SIG-M5 treated with dmso at 0.1 percent for 504 hours (cell line): ENCODE measurements at regions not wholly inside any gene's neighbourhood (a gene's known extent, or its start where the extent isn't known, plus 50 kb on each side); places are given as distances from the start of the nearest gene placed in this dataset.

Experiments
- DNase-seq: peaks from one replicate; lab custom pipeline; 2025; ENCODE audit not compliant: unreplicated experiment; lab: John Stamatoyannopoulos, UW

DNA sequence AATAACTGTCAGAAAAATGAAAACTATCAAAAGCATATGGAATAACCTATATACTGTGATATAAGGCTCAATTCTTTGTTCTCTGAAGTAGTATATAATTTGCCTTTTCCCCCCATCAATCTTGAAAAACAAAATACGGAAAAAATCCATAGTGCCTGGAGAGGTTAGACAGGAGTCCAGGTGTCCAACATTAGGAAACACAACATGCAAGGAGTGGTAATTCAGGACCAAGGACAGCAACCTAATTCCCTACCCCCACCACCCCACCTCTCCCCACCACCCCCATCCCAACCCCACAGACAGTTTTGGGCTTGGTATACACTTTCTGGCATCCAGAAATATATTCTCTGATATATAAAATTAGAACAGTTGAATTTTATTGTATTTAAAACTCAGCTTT is 55.1 kb upstream of the SLC25A26 start:
- no peak for DNase-seq

DNA sequence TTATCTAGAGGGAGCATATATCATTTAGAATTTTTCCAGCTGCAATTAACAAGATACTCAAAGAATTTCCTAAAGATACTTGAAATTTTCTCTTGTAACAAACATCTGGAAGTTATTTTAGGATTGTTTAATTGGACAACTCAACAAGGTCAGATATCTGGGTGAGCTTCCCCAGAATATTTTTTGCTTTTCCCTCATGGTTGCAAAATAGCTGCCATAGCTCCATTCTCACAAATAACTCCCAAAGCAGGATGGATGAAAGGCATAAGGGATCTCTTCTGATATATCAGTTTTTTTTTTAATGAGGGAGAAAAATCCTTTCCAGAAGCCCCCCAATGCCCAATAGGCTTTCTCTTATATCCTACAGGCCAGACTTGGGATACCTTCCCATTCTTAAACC is 56.6 kb upstream of the SLC25A26 start:
- DNase-seq: no peak

DNA sequence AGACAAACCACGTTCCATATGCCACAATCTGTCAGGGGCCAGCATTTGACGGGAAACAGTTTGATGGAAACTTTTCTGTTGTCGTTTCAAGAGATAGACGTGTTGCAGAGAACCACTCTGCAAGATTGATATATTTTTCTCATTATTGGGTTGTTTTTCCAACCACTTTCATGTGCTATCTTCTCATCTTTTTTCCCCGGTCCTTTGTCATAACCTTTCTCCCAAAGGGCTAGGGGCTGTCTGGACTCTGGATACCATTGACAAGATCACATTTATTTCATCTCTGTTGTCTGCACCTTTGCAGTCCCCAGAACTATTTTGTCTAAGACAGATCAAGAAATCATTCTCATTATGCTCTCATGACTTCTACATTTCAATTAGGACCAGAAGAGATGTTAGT is 57.6 kb upstream of the SLC25A26 start:
- no peak for DNase-seq

DNA sequence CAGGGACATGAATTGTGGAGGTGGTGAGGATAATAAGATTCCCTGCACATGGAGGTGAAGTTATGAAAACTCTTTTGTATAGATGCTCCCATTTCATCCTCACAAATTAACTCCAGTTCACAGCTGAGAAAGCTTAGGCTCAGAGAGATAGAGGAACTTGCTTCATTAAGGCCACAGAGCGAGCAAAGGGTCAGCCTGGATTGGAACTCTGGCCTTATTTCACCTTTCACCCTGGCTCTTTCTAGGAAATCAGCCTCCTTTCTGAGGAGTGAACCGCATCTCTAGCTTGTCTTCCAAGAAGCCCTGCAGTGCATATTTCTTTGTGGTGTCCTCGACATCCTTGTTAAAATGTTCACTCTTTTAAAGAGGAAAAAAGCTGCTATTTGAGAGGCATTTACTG is 58.0 kb upstream of the SLC25A26 start:
- no peak for DNase-seq

DNA sequence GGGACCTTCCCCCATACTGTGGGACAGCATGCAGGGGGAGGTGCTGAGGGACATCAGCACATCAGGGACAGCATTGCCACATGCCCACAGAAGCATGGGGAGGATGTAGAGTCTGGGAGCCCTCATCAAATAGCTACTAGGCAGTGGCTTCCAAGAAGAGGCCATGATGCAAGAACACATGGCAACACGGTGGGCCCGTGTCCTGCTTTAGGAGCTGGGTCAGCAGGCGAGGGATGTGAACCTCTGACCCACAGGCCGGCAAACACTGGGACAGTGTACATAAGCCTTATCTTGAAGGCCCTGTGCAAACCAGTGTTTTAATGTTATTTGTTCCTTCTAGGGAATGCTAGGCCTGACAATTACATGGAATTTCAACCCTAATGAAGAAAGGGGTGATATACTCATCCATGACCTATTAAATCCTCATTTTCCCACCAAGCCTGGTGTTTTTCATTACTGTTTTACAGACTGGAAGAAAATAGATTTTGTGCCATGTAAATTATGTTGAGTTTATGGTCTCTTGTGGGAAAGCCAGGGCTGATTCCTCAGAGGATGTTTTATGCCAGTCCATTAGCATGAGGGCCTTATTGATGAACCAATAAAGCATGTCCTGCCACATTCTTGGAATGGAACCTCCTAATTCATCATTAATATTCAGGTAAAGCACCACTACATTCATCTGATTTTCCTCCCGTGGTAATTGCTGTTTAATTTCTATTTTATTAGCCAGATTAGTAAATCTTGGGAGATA is 61.7 kb upstream of the SLC25A26 start:
- DNase-seq: no peak

DNA sequence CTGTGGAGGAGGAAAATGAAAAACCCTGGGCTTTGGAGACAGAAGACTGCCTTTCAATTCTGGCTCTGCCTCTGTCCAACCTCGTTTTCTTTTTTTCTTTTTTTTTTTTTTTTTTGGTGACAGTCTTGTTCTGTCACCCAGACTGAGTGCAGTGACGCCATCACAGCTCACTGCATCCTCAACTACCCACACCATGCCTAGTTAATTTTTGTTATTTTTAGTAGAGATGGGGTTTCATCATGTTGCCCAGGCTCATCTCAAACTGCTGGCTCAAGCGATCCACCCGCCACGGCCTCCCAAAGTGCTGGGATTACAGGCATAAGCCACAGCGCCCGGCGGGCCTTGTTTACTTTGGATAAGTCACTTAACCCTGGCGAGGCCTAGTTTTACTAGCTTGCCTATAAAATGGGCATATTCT is 66.3 kb upstream of the SLC25A26 start:
- DNase-seq: no peak

DNA sequence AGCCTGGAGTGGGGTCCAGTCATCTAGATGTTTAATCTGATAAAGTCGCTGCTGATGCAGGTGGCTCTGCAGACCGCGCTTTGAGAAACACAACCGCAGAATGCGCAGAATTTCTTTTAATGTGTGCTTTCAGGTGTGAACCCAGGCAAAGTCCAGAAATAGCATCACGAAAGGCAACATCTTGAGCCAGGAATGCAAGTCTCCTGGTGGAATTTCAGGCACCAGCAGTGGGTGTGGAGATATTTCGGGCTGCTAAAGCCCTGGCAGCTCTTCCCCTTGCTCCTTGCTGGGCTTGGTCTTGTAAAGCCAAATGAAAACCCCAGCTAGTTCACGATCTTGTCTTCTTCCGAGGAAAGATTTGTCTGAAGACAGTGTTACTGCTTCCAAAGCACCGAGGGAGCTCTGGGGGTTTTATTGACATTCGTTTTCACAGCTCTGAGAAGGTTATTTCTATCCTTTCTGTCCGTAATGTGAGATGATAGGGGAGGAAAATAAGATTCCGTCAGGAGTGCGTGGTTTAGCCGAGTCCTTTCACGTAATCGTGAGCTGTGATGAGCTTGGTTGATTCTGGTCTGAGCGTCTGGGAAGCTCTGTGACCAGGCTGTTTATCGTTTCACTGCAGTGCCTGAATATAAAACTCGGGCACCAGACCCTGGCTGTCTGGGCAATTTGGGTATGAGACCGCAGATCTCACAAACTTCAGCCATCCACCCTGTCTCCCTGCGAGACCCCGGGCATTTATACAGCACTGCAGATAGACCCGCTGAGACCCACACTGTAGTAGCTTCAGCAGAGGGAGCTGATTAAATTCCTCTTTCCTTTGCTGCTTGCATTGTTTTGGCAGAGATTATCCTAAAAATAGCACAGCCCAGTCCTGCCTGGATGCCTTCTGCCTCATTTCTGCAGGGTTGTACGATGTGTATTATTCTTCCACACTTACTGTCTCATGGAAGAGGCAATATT is 67.0 kb upstream of the SLC25A26 start:
- DNase-seq: no peak

DNA sequence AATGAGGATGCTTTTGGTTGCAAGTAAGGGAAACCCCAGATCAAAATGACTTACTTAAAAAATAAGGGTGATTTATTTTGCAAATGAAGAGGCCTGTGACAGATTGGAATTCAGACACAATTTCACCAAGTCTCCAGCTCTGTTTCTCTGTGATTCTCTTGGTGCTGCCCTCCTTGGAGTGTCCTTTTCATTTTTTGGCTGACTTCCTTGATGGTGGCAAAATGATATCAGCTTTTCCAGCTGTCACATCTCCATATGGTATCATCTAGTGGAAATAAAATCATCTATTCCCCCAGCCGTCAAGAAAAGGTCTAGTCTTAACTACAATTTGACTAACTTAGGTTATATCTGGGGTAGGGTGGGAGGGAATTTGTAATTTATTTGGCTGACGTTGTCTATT is 68.5 kb upstream of the SLC25A26 start:
- DNase-seq: no peak

DNA sequence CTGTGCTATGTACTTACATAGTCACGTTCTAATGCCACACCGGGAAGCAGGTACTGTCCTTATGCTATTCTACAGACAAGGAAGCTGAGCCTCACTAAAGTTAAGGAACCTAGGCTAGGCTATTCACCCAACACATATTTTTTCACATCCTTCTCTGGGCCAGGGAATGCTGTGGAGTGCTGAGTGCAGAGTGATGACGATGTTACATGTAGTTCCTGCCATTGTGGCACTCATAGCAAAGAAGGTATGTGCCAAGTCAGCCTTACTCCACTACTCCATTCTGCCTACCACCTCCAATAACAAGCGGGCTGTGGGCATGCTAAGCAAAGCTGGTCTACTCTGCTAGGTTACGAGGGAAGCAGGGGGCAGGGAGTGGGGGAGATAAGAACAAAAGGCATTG is 69.8 kb upstream of the SLC25A26 start:
- no peak for DNase-seq

DNA sequence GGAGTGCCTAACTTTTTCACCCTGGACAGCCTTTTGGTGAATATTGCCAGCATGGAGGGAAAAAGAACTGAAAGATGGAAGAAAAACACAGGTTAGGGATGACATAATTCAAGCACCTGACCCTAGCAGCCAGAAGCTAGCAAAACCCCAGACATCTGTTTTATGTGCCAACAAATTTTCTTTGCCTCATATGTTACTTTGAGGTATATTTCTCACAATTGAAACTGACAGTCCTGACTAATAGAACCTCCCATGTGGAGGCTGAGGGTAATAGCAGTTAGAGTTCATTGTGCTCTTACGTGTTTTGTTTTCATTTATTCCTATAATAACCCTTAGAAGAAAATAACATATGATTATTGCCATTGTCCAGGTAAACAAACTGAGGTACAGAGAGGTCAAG is 71.5 kb upstream of the SLC25A26 start:
- DNase-seq: no peak

DNA sequence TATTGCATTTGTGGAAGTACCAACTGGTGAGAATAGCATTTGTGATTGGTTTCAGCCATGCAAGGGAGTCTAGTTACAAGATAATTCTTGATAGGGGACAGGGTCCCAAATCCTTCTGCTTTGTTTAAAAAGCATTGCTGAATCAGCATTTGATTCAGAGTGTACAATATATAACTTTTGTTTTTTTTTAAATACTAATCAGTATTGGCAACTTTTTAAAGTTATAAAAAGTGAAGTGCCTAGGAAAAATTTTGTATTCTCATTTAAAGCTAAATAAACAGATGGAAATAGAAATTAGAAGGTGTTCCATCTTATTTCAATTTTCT is 75.4 kb upstream of the SLC25A26 start:
- DNase-seq: no peak

DNA sequence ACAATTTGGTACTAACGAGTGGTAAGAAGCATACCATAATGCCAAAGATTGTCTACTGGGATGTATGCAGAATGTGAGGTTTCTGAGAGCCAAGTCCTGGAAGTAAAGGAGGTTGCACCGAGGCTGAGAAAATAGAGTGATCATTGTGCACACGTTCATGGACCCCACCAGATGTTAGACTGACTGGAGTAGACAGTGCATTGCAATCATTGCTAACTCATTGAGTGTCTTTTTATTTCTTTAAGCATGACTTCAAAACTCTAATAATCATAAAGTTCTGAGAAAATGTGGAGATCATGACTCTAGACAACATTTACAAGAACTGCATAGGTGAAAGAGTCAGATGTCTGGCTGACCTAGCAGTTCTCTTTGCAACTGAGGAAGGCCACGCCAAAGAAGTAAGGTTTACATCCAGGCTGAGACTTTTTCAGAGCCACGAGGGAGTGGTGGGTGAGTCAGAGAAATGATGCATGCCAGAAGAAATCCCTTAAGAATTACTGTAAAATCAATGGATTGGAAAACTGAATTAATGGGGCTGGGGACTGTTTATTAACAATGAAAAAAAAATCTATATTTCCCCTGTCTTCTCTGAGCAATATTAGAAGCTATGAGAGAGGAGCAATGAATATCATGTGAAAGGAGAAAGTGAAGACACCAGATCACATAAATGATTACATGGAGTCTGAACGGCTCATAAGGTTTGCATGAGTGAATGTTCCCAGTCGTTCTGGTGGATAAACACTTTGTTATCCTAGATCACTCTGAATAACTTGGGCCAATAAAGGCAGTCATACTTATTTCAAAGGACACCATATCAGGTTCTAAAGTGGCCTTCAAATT is 76.0 kb upstream of the SLC25A26 start:
- DNase-seq: no peak

DNA sequence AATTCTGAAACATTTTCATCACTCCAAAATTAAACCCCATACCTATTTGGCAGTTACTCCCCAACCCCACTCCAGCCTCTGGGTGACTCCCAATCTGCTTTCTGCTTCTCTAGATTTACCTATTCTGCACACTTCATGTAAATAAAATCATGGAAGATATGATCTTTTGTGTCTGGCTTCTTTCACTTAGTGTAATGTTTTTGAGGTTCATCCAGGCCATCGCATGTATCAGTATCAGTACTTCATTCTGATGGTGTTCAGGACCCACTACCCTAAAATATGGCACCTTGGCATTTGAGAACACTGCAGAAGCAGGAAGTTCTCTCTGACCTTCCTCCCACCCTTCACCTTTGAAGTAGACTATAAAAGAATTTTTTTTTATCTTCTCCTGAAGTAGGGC is 78.7 kb upstream of the SLC25A26 start:
- no peak for DNase-seq

DNA sequence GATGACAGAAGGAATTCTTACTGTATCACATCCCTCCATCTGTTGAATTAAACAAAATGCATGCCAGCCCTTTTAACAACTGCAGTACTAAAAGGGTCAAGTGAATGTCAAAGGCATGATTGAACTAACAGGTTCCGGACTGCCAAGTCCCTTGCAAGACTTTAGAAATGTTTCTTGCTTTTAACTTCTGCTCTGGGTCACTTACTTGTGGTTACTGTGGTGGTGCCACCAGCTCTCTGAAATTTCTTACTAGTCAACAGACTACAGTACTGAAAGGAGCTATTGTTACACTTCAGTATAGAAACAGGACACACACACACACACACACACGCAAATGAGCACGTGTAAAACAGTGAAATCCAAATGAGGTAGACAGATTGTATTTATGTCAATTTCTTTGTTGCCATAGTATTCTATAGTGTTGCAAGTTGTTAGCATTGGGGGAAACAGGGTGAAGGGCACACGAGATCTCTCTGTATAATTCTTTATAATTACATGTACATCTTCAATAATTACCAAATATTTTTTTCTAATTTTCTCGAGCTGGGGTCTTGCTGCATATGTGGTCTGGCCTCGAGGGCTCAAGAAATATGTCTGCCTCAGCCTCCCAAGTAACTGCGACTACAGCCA is 79.9 kb upstream of the SLC25A26 start:
- no peak for DNase-seq

DNA sequence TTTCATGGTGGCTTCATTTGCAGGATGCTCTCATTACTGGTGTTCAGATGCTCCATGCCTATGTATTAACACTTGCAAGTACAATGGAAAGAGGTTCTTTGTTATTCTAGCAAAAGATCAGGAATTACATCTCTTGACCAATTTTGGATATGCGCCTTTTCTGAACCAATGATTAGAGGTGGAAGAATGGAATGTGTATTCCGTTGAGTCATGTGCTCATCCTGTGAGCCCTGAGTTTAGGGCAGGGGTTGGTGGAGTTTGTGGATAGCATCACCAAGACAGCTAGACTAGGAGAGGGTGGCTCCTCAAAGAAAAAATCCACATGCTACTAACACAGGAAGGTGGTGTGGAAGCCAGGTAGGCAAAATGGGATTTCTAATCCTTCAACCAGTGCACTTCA is 80.7 kb upstream of the SLC25A26 start:
- no peak for DNase-seq

DNA sequence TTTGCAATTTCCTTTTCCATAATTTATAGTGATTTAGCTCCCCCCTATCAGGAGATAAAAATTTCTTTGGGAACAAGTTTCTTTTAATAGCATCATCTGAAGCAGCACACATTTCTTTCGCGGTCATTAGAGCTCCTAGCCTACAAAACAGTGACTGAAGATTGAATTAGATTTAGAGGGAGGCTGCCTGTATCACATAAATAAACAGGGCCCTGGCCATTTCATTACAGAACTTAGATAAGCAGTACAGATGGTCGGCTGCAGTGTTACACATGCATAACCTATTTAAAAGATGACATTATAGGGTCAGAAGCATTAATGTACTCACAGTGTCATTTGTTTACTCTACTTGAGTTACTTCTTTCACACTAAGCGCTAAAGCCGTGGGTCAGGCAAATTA is 81.4 kb upstream of the SLC25A26 start:
- DNase-seq: no peak

DNA sequence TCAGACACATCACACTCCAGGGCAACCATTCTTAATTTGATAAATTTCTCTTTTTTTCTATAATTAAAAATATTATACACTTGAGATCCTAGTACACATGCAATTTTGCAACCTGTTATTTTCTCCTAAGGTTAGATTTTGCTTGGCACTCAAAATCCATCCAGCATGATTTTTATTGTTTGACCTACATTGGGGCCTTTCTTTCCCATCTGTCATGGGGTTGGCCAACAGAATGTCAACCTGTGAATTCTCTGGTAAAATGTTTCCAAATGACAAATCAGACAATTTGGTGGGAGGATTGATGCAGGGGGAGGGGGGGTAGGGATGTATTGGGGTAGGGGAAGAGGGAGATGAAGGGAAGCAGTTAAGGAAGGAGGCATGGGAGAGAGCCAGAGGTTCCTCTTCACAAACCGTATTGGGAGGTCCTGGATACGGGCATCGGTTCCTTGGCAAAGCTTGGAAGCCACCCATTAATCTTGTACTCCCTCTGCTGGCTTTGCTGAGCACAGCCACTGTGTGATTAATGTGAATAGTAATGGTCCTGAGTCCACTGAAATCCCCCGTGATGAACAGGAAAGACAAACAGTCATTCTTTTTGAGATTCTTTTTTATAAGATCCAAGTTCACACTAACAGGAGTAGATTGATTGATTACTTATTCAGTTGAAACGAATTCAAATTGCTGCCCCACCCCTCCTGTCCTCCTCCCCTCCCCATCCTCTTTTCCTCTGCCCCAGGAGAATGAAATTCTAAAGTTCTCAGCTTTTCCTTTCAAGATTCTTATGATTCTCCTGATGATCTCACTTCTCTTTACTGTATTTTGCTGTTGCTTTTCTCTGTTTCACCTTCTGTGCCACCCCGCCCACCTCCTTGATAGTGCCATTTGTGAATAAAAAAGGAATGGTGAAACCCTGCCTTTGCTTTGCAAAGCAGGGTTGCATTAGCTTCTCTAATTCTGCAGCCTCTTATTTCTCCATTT is 82.2 kb upstream of the SLC25A26 start:
- peak; percentile 38 for DNase-seq

DNA sequence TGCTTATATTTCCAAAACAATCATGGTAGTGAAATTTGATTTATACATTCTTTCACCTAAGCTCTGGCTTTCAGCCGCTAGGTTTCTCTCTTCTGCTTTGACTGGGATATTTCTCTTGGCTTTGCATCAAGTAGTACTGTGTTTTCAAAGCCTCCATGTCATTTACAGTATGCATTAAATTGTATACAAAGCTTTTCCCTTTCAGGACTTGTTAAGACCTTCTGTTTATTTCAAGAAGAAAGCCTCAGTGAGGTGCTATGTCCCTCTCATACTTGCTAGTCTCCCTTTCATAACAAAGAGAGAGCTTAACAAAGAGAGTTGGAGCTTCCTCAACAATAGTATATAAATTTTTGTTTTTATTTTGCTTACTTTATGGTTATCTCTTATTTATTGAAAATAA is 84.2 kb upstream of the SLC25A26 start:
- no peak for DNase-seq

DNA sequence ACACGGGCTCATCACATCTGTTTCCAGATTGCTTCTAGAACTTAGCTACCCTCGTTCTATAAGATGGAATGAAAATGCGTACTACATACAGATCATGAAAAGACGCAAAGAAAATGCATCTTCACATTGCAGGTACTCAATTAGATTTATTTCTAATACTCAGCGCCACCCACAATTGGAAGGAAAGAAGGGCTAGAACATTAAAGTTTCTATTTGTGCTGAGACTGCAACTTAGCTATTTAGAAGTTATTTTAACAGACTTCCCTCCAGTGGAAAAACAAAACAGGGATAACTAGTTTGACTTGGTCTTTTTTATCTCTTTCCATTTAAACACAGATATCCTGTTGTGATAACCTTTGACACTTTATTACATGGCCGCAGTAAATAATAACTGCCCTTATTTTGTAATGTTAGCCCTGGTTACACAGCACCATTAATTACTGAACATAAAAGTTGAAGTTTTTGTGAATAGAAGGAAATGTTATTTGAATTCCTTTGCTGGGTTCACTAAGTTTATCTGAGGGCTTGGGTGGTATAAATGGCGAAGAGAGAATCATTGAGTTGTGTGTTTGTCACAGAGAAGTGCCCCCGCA is 86.9 kb upstream of the SLC25A26 start:
- no peak for DNase-seq
